OCI-LY3 (cell line): ENCODE measurements at regions not wholly inside any gene's neighbourhood (a gene's known extent, or its start where the extent isn't known, plus 50 kb on each side); places are given as distances from the start of the nearest gene placed in this dataset.

Experiments used
- EZH2phosphoT487 ChIP-seq: fragments of 200-600 bp; shearing (Covaris generic); IDR thresholded peaks from 2 replicates; pipeline ENCODE4 v1.6.1; 2018; ENCODE audit warnings: antibody characterized with exemption, mixed run types, low read depth
- TF ChIP-seq, protein P1 (sequence below): fragments of 200-600, 300-600 bp; sonication (generic); IDR thresholded peaks from 2 replicates; pipeline ENCODE4 v1.5.1; 2014; ENCODE audit warnings: antibody characterized with exemption, low read length, low read depth

DNA sequence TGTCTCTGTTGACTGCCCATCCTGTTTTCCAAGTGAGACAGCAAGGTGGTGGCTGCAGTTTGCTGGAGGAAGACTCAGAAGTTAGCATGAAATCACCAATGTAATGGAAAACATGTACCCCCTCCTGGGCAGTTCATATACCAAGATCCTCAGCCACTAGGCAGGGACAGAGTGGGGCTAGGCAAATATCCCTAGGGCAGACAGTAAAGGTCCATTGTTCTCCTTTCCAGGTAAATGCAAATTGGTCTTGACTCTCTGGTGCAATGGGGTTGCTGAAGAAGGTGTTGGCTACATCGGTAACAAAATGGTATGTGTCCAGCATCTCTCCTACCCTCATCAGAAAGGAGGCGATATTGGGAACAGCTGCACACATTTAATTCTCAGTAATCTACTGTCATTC, 233.6 kb upstream of the SOX4 start:
- TF ChIP-seq EZH2phosphoT487, result no peak
- TF ChIP-seq, protein P1, sequence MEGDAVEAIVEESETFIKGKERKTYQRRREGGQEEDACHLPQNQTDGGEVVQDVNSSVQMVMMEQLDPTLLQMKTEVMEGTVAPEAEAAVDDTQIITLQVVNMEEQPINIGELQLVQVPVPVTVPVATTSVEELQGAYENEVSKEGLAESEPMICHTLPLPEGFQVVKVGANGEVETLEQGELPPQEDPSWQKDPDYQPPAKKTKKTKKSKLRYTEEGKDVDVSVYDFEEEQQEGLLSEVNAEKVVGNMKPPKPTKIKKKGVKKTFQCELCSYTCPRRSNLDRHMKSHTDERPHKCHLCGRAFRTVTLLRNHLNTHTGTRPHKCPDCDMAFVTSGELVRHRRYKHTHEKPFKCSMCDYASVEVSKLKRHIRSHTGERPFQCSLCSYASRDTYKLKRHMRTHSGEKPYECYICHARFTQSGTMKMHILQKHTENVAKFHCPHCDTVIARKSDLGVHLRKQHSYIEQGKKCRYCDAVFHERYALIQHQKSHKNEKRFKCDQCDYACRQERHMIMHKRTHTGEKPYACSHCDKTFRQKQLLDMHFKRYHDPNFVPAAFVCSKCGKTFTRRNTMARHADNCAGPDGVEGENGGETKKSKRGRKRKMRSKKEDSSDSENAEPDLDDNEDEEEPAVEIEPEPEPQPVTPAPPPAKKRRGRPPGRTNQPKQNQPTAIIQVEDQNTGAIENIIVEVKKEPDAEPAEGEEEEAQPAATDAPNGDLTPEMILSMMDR, result no peak
